Renal cortical epithelial cell (primary cell): ENCODE measurements at regions not wholly inside any gene's neighbourhood (a gene's known extent, or its start where the extent isn't known, plus 50 kb on each side); places are given as distances from the start of the nearest gene placed in this dataset.
A peak's percentile ranks its signal among the peaks of the same experiment; 100 is the strongest.

Experiments
- DNase-seq: peaks from one replicate; pipeline ENCODE4 v3.0.0-alpha.2; 2011; ENCODE audit warnings: low read depth

DNA sequence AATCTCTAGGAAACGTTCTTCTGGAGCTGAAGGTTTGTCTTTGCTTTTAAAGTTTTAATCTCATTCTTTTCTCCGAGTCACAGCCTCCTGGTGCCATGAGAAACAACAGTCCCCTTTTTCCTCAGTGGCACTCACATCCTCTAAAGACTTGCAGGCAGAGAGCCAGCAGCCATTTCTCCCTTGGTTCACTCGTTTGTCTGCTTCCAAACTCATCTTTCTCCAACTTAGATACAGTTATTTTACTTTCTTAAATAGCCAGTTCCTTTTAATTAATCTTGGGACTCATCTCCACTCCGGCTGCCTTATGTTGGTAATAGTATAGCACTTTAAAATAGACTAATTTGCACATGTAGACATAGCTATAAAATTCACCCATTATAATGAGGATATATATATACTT is 555.2 kb downstream of the FGF9 start:
- DNase-seq = no peak

- DNase-seq = no peak
Measured at GRCh38 chr13:22227895-22228294, 557.0 kb downstream of the FGF9 start.

GRCh38 chr13:22229916-22230315 is 559.0 kb downstream of the FGF9 start:
- no peak for DNase-seq

- no peak for DNase-seq
Measured at GRCh38 chr13:22232186-22232585, 561.3 kb downstream of the FGF9 start.

- DNase-seq = no peak
Measured at GRCh38 chr13:22235285-22235949, 564.5 kb downstream of the FGF9 start.

- DNase-seq = no peak
Measured at GRCh38 chr13:22235950-22236290, 565.0 kb downstream of the FGF9 start.

DNA sequence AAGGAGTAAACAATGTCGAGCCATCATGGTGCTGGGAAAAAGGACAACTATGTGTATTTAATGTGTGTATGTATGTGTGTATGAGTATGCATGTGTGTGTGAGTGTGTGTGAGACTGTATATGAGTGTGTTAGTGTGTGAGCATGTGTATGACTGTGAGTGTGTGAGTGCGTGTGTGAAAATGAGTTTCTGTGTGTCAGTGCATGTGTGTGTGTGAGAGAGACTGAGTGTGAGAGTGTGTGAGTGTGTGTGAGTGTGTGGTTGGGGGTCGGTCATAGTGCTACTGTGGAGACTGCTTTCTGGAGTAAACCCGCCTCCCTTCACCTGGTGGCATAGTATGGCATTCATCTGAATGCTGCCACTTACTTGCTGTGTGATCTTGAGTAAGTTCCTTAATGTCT is 567.4 kb downstream of the FGF9 start:
- no peak for DNase-seq

DNA sequence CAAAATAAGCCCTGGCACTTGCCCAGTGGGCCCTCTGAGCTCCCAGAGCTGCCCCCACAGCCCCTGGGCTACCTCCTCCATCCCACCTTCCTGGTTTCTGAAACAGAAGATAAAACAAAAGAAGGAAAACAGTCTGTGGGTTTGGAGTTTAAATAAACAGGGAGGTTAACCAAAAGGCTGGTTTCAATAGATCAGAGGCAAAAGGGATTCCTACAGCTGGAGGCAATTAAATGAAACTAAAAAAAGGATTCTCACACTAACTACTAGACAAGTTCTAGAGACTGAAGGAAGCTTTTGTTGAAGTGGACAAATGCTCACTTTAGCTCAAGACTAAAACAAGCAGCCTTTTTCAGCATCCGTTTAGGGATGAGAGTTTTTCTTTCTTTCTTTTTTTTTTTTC is 569.8 kb downstream of the FGF9 start:
- DNase-seq = no peak

DNA sequence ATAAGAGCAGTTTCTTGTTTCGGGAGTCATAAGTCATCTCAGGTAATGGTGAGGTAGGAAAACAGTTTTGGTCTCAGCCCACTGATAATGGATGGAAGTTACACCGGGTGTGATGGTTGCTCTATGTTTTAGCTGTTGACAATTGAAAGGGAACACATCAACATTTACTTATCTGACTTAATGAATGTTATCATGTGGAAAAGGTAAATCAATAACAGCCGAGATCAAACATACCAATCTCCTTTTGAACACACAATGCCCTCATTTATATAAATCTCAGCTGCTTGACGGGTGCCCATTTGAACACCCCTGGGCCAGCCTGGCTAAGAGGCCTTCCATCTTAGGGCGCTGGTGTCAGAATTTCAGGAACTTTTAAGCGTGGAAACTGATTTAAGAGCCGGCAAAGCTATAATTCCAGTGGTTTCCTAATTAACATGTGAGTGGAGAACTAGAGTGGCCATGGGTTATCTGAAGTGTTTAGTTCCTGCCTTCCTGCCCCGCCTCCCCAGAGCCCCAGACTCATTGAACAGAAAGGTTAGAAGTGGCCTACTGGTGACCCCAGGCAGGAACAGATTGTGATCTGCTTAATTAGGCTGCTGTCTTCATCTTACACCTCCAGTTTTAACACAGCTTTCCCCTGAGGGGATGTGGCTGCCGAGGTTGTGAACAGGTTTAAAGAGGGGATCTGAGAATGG is 572.7 kb downstream of the FGF9 start:
- DNase-seq = no peak

DNA sequence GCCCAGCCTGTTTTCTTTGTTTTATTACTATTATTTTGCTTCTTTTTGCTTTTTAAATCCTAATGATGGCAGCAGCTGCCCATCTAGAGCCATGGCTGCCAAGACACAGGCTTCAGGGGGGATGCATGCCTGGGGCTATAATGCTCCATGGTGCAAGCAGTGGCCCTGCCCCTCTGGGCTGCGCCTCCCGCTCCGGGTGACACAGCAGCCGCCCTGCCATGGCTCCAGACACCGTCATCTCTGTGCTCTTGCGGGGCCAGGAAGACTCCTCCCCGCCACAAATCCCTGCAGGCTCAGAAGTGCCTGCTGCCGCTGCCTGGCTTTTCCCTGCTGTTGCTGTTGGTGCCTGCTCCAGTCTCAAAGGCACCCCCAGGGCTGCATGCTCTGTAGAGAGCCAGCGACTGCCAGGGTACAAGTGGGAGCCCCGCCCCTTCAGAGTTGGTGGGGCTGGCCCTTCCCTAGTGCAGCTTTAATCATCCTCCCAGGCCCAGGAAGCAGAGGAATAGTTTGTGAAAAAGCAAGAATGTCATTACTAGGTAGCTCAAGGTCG is 581.5 kb downstream of the FGF9 start:
- no peak for DNase-seq

DNA sequence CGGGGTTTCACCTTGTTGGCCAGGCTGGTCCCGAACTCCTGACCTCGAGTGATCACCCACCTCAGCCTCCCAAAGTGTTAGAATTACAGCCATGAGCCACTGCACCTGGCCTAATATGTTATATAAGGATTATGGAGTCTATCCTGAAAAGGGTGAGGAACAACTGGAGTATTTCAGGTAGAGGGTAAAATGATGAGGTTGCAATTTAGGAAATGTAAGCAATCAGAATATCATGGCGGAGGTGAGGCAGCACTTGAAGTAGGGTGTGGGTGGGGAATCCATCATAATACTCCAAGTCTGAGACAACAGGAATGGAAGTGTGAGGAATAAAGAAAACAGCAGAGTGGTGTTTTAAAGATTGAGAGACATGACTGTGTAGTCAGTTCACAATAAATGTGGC is 582.2 kb downstream of the FGF9 start:
- no peak for DNase-seq

GRCh38 chr13:22256111-22256639 is 585.3 kb downstream of the FGF9 start:
- no peak for DNase-seq

GRCh38 chr13:22262001-22262885 is 591.4 kb downstream of the FGF9 start:
- DNase-seq = no peak

DNA sequence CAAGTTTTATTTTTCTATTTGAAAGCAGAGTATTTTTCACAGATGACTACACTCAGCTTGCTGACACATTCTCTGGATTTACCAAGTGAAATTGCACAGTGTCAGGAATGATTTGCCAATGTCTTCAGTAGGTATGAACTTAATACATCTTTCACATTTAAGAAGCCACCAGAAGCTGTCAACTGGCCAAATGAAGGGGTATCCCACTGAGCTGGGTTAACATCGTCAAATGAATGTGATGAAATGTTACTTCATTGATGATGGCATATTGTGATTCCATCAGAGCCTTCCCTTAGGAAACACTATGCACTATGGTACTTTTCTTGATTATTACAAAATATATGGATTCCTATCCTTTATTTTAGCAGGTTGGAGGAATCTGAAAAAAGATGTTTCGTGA is 592.3 kb downstream of the FGF9 start:
- DNase-seq = no peak

DNA sequence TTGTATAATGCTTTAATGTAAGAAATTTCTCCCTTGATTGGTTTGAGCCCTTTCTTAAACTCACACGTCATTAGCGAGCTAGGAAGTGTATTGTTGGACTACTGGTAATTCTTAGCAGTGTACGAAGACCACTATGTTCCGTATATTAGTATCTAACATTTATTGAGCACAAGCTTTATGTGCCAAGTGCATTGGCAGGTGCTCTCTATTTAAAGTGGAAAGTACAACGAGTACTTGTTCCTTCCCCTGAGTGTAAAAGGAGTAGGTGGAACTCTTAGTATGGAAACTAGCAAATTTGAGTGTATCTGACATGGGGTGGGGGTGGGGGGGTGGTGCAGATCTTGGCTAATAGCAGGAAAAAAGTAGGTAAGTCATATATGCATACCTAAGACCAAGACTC is 594.7 kb downstream of the FGF9 start:
- DNase-seq = no peak

DNA sequence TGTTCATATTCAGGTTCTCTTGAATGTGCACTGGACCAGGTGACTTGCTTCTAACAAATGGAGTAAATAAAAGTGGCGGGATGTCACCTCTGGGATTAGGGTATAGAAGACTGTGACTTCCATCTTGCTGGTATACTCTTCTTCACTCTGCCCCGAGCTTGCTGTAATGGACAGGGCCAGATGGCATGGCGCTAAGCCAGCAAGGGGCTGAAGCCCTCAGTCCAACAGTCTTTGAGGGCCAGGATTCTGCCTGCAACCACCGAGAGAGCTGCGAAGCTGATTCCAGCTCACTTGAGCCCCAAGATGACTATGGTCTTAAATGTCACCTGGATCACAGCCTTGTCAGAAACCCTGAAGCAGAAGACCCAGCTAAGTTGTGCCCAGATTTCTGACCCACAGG is 600.0 kb downstream of the FGF9 start:
- DNase-seq = no peak

GRCh38 chr13:22271903-22272302 is 601.0 kb downstream of the FGF9 start:
- no peak for DNase-seq

DNA sequence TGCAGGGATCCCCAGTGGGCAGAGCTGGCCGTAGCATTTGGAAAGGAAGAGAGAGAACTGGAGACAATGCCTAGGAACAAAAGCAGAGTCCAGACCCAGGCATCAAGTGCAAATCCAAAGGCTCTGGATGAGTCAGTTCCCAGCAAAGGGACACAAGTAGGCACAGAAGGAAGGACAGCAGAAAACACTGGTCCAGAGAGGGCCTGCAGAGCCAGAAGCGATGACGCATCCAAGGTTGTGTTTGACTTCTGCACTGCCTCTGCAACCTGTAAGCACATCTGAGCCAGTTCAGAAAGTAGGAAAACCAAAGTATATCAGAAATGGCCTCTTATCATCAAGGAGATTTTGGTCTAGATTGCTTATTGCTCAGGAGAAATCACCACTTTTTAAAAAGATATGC is 604.5 kb downstream of the FGF9 start:
- DNase-seq = no peak

DNA sequence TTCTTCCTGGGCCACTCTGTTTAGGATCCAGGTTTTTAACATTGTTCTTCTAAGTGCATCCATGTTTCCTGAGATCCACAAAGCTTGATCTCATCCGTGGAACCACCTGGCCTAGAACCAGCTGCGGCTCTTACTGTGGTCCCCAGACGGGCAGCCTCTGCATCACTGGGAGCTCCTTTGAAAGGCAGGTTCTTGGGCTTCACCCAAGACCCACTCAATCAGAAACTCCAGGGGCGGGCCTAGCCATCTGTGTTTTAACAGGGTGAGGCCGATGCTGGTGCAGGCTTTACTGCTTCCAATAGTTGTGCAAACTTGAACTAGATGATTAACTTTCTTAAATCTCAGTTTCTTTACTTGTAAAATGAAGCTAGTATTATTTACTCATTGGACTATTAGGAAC is 605.7 kb downstream of the FGF9 start:
- no peak for DNase-seq

GRCh38 chr13:22278336-22278929 is 607.6 kb downstream of the FGF9 start:
- DNase-seq = peak; percentile 29

DNA sequence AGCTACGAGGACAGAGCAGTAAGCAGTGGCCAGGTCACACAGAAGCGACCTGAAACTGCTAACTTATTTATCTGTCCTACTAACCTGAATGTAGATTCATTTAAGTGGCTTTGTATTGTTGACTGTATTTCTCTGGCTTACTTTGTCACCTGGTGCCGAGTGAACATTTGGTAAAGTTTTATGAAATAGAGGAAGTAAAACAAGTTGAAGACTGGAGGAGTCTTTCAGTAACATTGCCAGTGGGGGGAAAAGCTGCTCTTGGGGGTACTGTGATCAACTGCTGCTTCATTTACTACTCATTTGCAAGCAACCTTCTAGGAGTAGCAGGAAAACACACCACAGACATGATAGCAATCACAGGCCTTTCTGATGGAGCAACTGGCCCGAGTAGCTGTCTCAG is 615.0 kb downstream of the FGF9 start:
- no peak for DNase-seq

DNA sequence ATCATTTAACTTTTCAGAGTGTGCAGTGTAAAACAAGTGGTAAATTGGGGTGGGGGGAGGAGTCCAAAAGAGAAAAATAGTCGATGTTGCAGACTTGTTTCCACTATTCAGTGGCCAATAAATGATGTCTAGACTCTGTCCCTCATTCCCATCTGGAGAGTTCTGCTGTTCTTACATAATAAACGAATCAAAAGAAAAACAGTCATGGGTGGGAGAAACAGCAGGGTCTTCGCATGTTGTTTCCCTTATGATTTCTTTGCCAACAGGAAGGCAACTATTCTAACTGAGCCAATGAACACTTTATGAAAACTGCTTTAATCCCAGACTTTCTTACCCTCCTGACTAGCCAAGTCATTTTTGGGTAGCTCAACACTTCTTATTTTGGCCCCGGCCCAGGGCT is 615.5 kb downstream of the FGF9 start:
- DNase-seq = no peak
